HG03135 (cell line): ENCODE measurements at regions not wholly inside any gene's neighbourhood (a gene's known extent, or its start where the extent isn't known, plus 50 kb on each side); places are given as distances from the start of the nearest gene placed in this dataset.

Experiments
- ATAC-seq: cut with Tn5 transposase; IDR thresholded peaks from one replicate; pipeline ENCODE4 v1.9.1; 2021; ENCODE audit warnings: mild to moderate bottlenecking, moderate library complexity; ENCODE audit not compliant: unreplicated experiment

DNA sequence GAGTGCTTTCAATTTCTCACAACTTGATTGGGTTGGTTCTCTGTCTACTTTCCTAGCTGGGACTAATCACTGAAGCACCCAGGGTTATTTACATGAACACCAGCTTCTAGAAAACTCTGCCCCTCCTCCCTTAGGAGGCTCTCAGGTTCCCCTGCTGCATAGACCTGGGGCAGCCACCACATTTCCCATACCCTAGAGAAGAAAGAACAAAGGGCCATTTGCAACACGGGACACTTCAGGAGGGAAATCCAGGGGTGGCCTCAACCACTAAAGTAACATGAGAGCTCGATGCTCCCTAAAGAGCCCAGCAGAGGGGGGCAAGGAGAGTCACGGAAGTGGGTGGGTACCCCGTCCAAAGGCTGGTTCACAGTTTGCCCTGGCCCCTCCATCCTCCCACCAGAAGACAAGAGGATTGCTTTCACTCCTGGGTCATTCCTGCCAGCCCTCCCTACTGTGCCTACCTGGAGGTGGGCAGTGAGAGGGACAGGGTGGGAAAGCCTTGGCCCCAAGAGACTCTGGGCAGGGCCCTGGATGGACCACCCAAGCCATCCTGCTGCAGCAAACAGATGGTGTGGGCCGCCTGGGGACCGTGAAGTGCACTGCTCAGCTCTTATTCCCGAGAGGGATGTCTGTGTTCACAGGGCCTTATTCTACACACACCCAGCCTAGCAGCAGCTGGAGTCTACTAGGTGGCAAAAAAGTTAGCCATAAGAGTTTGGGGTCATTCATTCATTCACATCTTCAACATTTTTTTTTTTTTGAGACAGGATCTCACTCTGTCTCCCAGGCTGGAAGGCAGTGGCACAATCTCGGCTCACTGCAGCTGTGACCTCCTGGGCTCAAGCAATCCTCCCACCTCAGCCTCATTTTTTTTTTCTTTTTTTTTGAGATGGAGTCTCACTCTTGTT is 392.1 kb downstream of the SOX9 start:
- ATAC-seq = no peak

DNA sequence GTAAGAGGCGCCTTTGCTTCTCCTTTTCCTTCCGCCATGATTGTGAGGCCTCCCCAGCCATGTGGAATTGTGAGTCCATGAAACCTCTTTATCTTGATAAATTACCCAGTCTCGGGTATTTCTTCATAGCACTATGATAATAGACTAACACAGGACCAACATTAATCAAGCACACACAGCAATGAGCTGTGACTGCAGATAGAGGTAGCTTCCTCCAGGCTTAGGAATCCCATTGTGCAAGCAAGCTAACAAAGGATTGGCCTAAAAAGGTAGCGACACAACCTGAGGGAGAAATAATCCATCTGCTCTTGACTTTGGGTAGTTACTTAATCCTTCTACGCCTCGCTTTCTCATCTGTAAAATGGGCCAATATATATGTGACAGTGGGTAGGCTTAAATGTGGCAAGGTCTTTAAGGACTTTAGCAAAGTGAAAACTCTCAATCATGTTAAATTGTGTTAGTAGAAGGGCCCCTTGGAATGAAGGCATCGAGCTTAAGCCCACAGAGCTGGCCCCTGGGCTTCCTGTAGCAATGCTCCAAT is 393.6 kb downstream of the SOX9 start:
- no peak for ATAC-seq

DNA sequence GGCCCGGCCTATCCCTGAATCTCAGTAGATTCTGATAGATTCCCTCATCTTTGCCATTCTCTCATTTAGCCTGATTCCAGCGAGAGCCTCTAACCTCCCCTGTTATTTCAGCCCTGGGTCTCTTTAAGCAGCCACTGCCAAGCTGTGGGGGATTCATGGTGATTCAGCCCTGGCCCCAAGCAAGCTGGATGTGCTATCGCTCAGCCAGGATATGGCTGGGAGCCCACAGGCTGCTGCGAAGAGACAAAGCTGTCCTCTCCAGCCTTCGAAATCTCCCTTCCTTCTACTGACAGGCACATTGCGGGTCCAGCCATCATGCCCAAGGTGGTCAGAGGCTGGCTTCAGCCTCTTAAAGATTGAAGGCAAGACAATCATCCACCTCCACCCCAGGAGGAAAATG is 394.1 kb downstream of the SOX9 start:
- no peak for ATAC-seq

DNA sequence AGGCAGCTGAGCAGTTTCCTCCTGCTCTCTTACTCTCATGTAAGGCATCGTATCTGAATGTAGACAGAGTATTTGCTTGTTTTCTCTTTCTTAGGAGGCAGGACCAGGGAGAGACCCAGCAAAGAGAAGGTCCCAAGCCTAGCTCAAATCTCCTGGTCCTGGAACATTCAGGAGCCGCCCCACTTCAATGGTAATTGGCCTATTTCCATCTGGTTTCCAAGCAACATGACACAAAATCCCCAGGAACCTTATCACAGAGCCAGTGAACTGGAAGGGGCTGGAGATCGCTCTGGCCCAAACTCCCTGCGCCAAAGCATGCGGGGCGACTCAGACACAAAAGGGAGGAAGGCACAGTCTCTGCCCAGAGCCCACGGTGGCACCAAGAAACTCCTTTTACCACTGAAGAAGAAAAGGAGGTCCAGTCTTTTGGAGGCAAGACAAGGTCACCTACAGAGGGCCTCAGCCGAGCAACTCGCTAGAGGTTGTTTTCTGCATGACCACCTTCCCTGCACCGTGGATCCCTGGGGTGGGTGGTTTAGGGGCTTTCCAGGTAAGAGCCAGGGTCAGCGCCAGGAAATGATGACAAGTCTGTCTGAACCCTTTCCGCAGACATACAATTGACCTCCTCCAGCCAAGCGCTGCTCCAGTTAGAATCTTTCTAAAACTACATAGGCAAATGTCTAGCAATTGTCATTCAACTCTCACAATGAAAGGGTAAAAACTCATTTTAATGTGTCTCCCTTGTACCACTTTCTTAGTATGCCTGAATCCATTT is 394.7 kb downstream of the SOX9 start:
- no peak for ATAC-seq

DNA sequence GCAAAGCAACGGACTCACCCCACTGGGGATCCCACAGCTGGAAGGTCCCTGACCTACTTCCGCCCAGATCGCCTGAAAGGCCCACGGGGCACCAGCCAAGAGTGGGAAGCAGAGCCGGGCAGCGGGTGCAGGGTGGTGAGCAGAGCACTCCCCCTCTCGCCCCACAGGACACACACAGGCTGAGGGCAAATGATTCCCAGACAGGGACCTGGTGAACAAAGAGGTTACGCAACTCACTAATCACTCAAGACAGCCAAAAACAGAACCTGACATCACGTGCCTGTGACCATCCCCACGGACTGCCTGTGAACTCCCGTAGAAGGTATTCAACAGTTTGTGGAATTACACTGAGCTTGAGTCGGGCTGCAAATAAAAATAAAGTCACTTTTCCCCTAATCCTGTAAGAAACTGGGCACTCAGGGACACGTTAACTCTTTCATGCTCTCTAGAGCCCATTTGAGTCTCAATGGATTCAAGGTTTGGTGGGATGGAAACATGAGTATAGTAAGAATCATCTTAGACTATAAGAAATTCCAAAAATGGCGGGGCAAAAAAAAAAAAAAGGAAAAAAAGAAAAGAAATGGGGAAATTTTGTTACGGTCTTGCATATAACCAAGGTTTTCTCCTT is 396.1 kb downstream of the SOX9 start:
- ATAC-seq = no peak

DNA sequence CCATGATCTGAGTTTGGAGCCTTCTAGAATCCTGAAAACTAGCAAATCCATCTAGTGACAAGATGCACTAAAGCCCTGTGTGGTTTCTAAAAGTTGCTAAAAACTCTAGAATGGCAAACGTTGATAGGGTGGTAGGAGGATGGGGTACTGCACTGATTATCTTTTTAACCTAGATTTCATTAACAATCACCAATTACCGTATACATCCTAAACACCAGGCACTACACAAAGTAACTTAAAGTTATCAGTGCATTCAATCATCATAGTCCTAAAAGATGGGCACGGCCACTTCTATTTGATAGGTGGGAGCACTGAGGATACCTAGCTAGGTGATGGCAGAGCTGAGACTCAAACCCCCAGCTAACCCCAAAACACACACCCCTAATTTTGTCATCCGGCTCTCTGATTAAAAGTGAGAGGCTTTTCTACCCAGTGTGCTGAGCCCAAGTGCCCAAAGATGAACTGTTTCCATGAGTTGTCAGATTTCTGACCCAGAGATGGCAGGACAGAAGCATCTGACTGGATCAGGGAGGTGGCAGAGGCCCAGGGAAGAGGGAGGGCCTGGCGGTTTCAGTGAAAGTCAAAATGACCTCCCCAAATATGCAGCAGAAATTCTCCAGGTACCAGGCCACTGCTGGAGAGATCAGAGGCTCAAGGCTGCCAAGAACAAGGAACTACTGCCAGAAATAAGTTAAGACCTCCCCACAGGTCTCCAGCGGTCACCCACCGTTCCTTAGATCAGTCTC is 396.8 kb downstream of the SOX9 start:
- ATAC-seq = no peak

DNA sequence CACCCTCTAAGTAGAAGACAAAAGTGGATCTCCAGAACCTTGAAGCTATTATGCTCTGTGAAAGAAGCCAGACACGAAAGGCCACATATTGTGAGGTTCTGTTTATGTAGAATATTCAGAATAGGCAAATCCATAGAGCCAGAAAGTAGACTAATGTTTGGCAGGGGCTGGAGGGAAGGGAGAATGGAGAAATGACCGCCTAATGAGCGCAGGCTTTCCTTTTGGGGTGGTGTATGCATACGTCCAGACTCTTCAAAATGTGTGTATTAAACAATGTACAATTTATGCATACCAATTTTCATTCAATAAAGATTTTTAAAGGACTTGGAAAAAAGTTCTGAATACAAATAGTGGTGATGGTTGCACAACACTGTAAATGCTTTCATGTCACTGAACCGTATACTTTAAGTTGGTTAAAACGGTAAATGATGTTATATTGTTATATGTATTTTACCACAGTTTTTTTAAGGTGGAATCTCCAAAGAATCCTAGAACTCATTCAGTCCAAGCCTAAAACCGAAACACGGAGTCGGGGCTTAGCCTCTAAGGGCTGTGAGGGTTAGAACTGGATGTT is 397.4 kb downstream of the SOX9 start:
- no peak for ATAC-seq

DNA sequence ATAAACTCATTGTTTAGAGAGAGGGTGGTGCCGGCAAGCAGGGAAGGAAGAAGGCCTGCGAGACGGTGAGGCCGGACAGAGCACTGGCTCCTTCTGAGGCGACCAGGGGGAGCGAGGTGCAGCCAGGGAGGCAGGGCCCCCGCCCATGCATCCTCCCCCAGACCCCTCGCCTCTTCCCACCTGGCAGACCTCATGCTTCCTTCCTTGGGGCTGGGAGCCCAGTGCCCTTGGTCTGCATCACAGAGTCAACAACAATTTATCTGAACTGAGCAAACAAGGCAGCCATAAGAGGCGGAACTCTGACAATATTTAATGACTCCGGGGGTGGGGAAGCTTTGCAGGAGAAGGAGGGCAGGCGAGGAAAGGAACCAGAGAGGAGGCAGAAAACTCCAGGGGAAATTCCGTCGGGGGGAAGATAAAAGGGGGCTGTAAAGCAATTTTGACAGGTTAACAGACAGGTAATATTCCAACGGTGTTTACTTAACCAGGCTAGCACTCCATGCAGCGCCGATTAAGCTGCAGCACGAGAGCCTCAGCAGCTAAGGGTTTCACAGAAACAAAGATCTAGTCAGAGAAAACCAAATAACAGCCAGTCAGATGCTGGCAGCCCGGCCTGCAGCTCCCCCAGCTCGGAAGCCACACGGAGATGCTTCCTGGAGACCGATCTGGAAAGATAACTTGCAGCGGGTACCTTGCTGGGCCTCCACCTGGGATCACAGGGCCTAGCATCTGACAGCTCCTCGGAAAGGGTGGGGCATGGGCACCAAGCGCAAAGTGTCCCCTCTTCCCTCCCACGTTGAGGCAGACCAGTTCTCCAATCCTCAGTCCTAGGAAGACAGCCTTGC is 398.2 kb downstream of the SOX9 start:
- no peak for ATAC-seq

DNA sequence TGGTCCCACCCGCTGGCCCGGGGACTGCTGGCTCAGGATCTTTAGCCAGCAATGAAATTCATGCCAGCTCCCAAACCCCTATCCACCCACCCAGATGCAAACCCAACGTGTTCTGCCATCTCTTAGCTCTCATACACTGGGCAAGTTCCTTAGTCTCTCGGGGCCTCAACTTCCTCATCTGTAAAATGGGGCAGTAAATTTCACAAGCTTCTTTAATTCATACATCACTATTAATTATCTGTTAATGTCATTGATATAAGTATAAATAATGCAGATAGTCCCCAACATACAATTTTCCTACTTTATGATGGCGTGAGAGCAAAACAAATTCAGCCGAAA is 398.7 kb downstream of the SOX9 start:
- ATAC-seq = no peak

DNA sequence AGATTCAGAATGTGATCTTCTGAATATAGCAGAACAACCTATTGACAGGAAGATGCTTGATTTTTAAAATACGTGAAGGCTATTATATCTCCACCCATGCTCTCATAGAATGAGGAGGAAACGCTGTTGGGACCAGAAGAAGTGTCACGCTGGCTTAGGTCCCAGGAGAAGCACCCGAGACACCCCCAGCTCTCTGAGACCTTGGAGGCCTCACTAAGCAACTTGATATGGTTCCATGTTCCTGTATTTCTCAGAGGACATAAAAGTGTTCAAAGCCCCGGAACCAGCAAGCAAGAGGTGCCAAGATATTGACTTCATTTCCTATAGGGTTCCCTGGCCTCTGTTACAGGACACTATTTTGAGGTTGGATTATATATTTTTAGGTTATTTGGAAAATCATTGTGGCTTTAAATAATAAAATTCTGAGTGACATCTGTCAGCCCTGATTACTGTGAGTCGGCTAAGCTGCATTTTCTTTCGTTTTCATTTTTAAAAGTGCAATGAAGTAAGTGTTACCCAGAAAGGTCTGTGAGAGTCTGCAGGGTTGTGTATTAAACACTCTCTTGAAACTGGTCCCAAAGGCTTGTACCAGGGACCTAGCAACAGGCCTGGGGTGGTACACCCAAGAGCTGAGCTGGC is 400.0 kb downstream of the SOX9 start:
- ATAC-seq = no peak

DNA sequence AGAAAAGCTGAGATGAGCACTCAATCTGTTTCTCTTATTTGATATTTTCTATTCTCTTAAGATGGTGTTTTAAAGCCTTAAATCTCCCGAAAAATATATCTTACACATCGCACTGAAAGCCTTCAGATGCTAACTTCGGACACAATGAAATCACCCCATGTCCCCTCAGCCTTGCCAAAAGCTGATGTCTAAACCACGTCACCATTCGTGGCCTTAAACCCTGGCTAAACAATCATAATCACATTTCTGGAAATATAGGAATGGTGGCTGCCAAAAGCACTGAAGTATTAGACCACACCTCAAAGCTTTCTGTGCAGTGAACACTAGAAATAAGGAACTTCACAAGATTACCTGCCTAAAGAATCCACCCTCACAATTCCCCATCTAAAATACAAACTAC is 402.7 kb downstream of the SOX9 start:
- ATAC-seq = no peak

DNA sequence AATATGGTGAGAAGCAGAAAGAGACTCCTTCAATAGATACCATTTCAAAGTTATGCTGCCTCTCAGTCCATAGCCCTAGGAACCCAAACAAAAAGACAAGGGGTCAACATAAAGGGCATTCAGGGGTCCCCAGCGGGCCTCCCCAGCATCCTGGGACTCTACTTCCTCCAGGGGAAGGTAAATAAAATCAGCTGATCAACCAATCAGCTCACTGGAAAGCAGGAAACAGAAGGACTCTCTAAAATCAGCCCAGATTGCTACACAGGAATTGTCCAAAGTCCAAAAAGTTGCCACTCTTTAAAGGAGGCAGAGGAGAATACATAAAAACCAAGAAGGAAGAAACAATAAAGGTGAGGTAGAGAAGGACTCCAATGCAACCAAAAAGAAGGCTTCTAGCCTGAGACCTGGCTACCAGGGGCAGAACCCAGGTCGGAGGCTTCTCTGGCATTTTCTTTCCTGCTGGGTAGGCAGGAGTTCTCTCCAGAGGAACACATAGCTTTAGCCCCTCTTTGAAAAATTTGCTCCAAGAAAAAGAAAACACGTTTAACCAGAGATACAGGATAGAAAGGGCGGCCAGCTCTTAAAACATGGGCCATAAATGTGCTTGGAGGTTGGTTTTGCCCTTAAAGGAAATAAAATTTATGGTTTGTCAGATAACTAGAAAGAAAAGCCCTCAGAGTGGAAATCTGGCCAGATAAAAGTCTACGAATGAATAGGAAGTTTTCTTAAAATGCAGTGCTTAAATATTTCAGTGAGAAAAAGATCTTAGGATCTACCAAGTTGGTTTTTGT is 404.6 kb downstream of the SOX9 start:
- ATAC-seq = no peak

DNA sequence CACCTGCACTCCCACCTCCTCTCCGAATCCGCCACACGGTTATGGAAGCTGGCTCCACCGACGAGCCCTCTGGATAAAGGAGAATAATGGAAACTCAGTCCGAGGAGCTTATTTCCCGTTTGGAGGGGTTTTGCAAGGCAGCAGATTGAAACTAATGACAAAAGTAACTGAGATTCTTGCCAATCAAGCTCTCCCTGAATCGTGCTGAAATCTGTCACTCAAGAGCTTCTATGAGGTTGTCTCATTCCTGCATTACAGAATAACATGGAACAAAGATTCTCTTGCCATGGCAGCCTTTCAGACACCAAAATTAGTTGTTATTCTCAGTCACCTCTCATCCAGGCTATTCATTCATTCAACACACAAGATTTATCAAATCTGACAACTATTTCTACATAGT is 405.9 kb downstream of the SOX9 start:
- no peak for ATAC-seq

DNA sequence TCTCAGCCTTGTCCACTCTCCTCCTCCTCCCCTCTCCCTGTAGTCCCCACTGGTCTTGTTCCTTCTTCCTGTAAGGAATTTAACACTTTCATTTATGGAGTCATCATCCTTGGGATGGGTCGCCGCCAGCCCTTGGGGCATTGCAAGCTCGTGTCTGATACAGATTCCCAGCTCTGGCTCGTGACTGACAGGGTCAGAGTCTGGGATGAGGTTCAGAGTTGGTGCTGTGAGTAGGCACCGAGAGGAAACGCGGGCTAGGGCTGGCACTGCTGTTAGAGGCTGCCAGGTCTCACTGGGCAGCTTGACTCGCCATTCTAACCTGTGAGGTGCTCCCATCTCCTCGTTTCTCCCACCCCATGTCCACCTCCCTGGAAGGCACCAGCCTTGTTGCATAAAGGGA is 407.0 kb downstream of the SOX9 start:
- no peak for ATAC-seq

DNA sequence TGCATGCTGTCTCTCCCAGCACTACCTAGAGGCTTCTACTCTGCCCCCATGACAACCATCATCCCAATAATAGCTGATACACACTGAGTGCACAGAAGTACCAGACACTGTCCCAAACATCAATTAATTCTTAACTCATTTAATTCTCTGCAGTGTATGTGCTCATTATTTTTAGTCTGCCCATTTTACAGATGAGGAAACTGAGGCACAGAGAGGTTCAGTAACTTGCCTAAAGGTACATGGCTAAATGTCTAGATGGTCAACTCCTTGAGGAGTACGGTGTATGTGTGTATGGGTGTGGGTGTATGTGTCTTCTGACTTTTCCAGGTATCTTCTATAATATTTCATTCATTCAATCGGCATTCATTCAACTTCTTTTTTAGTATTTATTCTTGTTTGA is 407.9 kb downstream of the SOX9 start:
- no peak for ATAC-seq

DNA sequence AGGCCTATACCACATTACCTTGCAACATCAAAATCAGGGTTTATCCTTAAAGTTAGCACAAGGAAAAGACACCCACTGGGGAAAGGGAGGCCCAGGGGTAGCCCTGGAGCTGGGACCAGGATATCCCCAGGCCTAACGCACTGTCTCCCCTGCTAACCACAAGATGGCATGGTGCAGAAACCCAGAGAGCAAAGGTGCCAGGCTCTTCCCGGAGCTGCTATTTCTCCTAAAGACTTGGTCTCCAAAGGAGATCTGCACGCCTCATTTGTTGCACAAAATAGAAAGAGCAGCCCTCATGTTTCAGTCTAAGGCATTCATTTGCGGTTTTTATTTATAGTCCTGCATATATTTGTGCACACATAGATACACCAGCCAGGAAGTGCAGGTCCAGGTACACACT is 408.6 kb downstream of the SOX9 start:
- no peak for ATAC-seq

DNA sequence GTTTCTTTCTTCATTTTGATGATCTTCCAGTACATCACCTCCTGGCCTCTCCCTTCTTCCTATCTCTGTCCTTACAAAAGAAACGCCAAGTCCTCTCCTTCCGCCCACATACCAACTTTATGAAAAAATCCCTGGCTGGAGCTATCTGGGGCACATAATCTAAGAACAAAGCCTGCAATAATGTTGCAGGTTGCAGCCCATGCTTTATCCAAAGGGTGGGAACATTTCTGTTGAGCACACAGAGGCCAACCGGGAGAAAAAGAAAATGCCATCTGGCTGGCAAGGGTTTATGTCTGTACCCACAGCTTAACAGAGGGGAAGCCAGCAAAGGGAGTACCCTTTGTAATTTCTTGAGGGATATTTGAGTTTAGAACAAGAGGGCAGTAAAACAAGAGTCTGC is 409.6 kb downstream of the SOX9 start:
- ATAC-seq = no peak

DNA sequence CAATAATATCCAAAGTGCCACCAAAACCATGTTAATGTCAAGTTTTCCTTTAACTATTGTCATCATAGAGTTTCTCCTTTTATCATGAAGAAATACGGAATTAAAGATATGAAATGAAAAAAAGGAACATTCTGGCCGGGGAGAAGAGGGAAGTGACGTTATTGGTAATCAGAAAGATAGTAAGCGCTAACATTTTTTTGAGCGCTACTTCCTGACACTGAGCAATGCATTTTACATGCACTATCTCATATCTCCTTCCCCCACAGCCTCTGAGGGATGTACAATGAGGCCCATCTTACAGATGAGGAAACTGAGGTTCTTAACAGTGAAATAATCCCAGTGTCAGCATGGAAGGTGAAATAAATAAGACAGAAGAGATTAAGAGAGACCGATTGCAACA is 410.9 kb downstream of the SOX9 start:
- no peak for ATAC-seq
